ENCODE measurements at regions not wholly inside any gene's neighbourhood (a gene's known extent, or its start where the extent isn't known, plus 50 kb on each side); places are given as distances from the start of the nearest gene placed in this dataset.

DNA sequence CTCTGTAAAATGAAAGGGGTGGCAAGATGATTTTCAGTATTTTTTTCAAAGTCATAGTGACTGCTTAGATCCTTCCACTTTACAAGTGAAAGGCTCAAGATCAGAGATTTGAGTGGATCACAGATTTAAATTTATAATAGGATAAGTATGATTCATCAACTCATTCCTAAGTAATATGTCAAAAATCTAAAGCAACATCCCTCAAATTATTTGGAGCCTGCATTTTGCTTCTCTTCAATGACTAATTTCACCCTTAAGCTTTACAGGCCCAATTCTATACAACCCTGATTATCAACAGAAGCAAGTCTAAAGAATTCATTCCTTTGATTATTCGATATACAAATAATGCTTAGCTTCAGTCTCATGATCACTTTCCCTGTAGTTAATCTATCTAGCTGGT is 93.9 kb upstream of the HEY2 start:
- Histone ChIP-seq H3K79me1 (ENCODE audit: low read length) (no peaks in the 10 kb centered on the region), H3K4me1 (ENCODE audit: control insufficient read depth in 1 of 2, insufficient read depth in 2 of 2, low read length in 2 of 2) (peaks cover 0 to 2% of the 10 kb centered on the region in 2 experiments), H4K8ac (ENCODE audit: low read depth, low read length) (no peak overlapping the region), H2AK5ac (ENCODE audit: low read length) (no peak overlapping the region), H4K91ac (ENCODE audit: low read depth, low read length) (no peak overlapping the region), H2AFZ (ENCODE audit: insufficient read depth, low read length, poor library complexity) (no peak overlapping the region), H3K4me2 (ENCODE audit: low read length) (no peak overlapping the region), H3K4me3 (ENCODE audit: low read depth, low read length) (no peak overlapping the region), H2BK5ac (ENCODE audit: low read depth, low read length, poor library complexity) (no peak overlapping the region), H3K79me2 (ENCODE audit: control insufficient read depth, insufficient read depth, low read length, poor library complexity) (no peaks in the 10 kb centered on the region), H3K23ac (ENCODE audit: low read length) (no peak overlapping the region), H4K12ac (ENCODE audit: low read depth, low read length) (no peak overlapping the region), H2BK12ac (ENCODE audit: low read length) (no peak overlapping the region), H3K27ac (ENCODE audit: low read depth, low read length) (no peak overlapping the region), H3K9ac (ENCODE audit: low read length) (no peak overlapping the region), H3K4ac (ENCODE audit: low read depth, low read length) (no peak overlapping the region), H3K18ac (ENCODE audit: low read length) (no peak overlapping the region), H3K9me3 (ENCODE audit: insufficient read depth, low read depth, low read length) (no peaks in the 10 kb centered on the region), H3K14ac (ENCODE audit: low read length) (no peak overlapping the region), H3K27me3 (ENCODE audit: insufficient read depth, low read length) (no peaks in the 10 kb centered on the region), H2BK120ac (ENCODE audit: insufficient read depth, low read length, poor library complexity) (no peak overlapping the region), H3K36me3 (ENCODE audit: control insufficient read depth in 1 of 2, insufficient read depth in 2 of 2, low read length in 2 of 2) (no peaks in the 10 kb centered on the region)
- no peak for DNase-seq
- no CpG with 5 or more reads among the region's 1 CpG for WGBS (ENCODE audit: extremely low coverage, insufficient coverage, insufficient read length)

GRCh38 chr6:125656287-125656870 is 93.1 kb upstream of the HEY2 start:
- Histone ChIP-seq H3K4me1 (ENCODE audit: control insufficient read depth in 1 of 2, insufficient read depth in 2 of 2, low read length in 2 of 2) (peaks cover 0 to 2% of the 10 kb centered on the region in 2 experiments), H3K14ac (ENCODE audit: low read length) (no peak overlapping the region), H2AFZ (ENCODE audit: insufficient read depth, low read length, poor library complexity) (no peak overlapping the region), H3K9me3 (ENCODE audit: insufficient read depth, low read depth, low read length) (no peaks in the 10 kb centered on the region), H3K27me3 (ENCODE audit: insufficient read depth, low read length) (no peaks in the 10 kb centered on the region), H2BK120ac (ENCODE audit: insufficient read depth, low read length, poor library complexity) (no peak overlapping the region), H3K27ac (ENCODE audit: low read depth, low read length) (no peak overlapping the region), H4K12ac (ENCODE audit: low read depth, low read length) (no peak overlapping the region), H3K9ac (ENCODE audit: low read length) (no peak overlapping the region), H3K18ac (ENCODE audit: low read length) (no peak overlapping the region), H3K36me3 (ENCODE audit: control insufficient read depth in 1 of 2, insufficient read depth in 2 of 2, low read length in 2 of 2) (no peaks in the 10 kb centered on the region), H3K4me3 (ENCODE audit: low read depth, low read length) (no peak overlapping the region), H3K23ac (ENCODE audit: low read length) (no peak overlapping the region), H3K4ac (ENCODE audit: low read depth, low read length) (no peak overlapping the region), H4K8ac (ENCODE audit: low read depth, low read length) (no peak overlapping the region), H2AK5ac (ENCODE audit: low read length) (no peak overlapping the region), H3K4me2 (ENCODE audit: low read length) (no peak overlapping the region), H3K79me1 (ENCODE audit: low read length) (no peaks in the 10 kb centered on the region), H2BK12ac (ENCODE audit: low read length) (no peak overlapping the region), H4K91ac (ENCODE audit: low read depth, low read length) (no peak overlapping the region), H2BK5ac (ENCODE audit: low read depth, low read length, poor library complexity) (no peak overlapping the region), H3K79me2 (ENCODE audit: control insufficient read depth, insufficient read depth, low read length, poor library complexity) (no peaks in the 10 kb centered on the region)
- no peak for DNase-seq
- no CpG with 5 or more reads among the region's 5 CpGs for WGBS (ENCODE audit: extremely low coverage, insufficient coverage, insufficient read length)

DNA sequence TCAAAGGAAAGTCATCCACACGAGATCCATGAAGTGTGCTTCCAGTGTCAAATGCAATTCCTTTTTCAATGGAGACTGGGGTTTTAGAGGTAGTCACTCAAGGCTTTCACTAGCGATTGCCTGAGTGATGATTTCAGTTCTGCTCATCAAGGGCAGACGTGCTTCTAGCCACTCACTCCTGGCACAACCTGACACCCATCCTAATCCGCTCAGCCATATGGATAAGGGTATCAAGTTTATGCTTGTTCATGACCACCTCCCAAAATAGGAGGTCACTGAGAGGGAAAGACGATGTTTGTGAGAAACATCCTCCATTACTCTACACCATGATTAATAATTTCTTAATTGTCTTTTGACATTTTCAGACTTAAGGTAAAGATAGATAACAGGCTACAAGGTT is 91.3 kb upstream of the HEY2 start:
- H2AFZ ChIP-seq (ENCODE audit: insufficient read depth, low read length, poor library complexity): no peak overlapping the region
- H3K79me2 ChIP-seq (ENCODE audit: control insufficient read depth, insufficient read depth, low read length, poor library complexity): peaks cover under 1% of the 10 kb centered on the region
- H4K91ac ChIP-seq (ENCODE audit: low read depth, low read length): no peak overlapping the region
- H2AK5ac ChIP-seq (ENCODE audit: low read length): no peak overlapping the region
- H2BK12ac ChIP-seq (ENCODE audit: low read length): no peak overlapping the region
- no CpG with 5 or more reads among the region's 5 CpGs for WGBS (ENCODE audit: extremely low coverage, insufficient coverage, insufficient read length)
- H2BK120ac ChIP-seq (ENCODE audit: insufficient read depth, low read length, poor library complexity): no peak overlapping the region
- DNase-seq: no peak
- H4K8ac ChIP-seq (ENCODE audit: low read depth, low read length): no peak overlapping the region
- H3K23ac ChIP-seq (ENCODE audit: low read length): no peak overlapping the region
- H3K18ac ChIP-seq (ENCODE audit: low read length): no peak overlapping the region
- H3K4me1 ChIP-seq (ENCODE audit: control insufficient read depth in 1 of 2, insufficient read depth in 2 of 2, low read length in 2 of 2): peaks cover 0 to 2% of the 10 kb centered on the region in 2 experiments
- no peaks in the 10 kb centered on the region for H3K79me1 ChIP-seq (ENCODE audit: low read length)
- H3K27ac ChIP-seq (ENCODE audit: low read depth, low read length): no peak overlapping the region
- no peak overlapping the region for H3K4me2 ChIP-seq (ENCODE audit: low read length)
- no peak overlapping the region for H3K9ac ChIP-seq (ENCODE audit: low read length)
- H3K4me3 ChIP-seq (ENCODE audit: low read depth, low read length): no peak overlapping the region
- H3K9me3 ChIP-seq (ENCODE audit: insufficient read depth, low read depth, low read length): no peaks in the 10 kb centered on the region
- H4K12ac ChIP-seq (ENCODE audit: low read depth, low read length): no peak overlapping the region
- no peak overlapping the region for H3K4ac ChIP-seq (ENCODE audit: low read depth, low read length)
- no peaks in the 10 kb centered on the region for H3K36me3 ChIP-seq (ENCODE audit: control insufficient read depth in 1 of 2, insufficient read depth in 2 of 2, low read length in 2 of 2)
- no peak overlapping the region for H3K14ac ChIP-seq (ENCODE audit: low read length)
- H2BK5ac ChIP-seq (ENCODE audit: low read depth, low read length, poor library complexity): no peak overlapping the region
- H3K27me3 ChIP-seq (ENCODE audit: insufficient read depth, low read length): no peaks in the 10 kb centered on the region

DNA sequence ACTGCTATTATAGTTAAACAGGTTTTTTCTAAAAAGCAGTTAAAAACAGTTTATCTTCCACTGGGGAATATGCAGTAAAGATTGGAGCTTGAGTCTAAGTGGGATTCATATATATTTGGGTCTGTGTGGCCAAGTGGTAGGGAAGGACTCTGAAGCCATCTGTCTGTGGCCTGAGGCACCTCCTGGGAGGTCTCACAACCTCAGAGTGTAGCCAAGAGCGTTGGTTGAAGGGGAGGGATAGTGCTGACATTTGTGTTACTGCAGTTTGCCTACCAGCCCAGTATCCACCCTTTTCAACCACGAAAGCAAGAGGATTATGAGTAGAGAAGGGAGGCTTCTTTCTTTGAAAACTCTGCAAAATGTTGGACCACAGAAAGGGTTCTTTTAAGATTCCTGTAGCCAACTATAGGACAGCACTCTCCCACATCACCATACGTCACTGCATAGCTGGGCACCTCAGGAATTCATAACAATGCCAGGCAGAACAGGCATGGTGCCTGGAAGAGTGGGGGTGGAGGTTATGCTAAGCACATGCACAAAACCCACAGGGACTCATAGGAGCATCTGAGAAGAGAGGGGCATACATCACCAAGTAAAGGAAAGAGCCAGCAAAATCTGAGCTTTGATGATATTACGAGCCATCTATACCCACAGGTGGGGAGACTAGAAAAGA is 90.5 kb upstream of the HEY2 start:
- Histone ChIP-seq H2AFZ (ENCODE audit: insufficient read depth, low read length, poor library complexity) (peak overlapping the region; percentile 54), H3K27me3 (ENCODE audit: insufficient read depth, low read length) (no peaks in the 10 kb centered on the region), H4K12ac (ENCODE audit: low read depth, low read length) (no peak overlapping the region), H3K36me3 (ENCODE audit: control insufficient read depth in 1 of 2, insufficient read depth in 2 of 2, low read length in 2 of 2) (no peaks in the 10 kb centered on the region), H3K4me3 (ENCODE audit: low read depth, low read length) (no peak overlapping the region), H2BK12ac (ENCODE audit: low read length) (no peak overlapping the region), H3K23ac (ENCODE audit: low read length) (no peak overlapping the region), H3K4ac (ENCODE audit: low read depth, low read length) (no peak overlapping the region), H2BK120ac (ENCODE audit: insufficient read depth, low read length, poor library complexity) (no peak overlapping the region), H3K79me1 (ENCODE audit: low read length) (no peaks in the 10 kb centered on the region), H3K27ac (ENCODE audit: low read depth, low read length) (no peak overlapping the region), H3K14ac (ENCODE audit: low read length) (no peak overlapping the region), H3K18ac (ENCODE audit: low read length) (no peak overlapping the region), H4K8ac (ENCODE audit: low read depth, low read length) (no peak overlapping the region), H2AK5ac (ENCODE audit: low read length) (no peak overlapping the region), H3K4me2 (ENCODE audit: low read length) (no peak overlapping the region), H3K9ac (ENCODE audit: low read length) (no peak overlapping the region), H3K4me1 (ENCODE audit: control insufficient read depth in 1 of 2, insufficient read depth in 2 of 2, low read length in 2 of 2) (peaks cover 0 to 2% of the 10 kb centered on the region in 2 experiments), H2BK5ac (ENCODE audit: low read depth, low read length, poor library complexity) (no peak overlapping the region), H4K91ac (ENCODE audit: low read depth, low read length) (no peak overlapping the region), H3K79me2 (ENCODE audit: control insufficient read depth, insufficient read depth, low read length, poor library complexity) (peaks cover 2% of the 10 kb centered on the region), H3K9me3 (ENCODE audit: insufficient read depth, low read depth, low read length) (no peaks in the 10 kb centered on the region)
- WGBS (ENCODE audit: extremely low coverage, insufficient coverage, insufficient read length): no CpG with 5 or more reads among the region's 4 CpGs
- DNase-seq: no peak

All from trophoblast cell (in vitro differentiated cells and primary cell).